HUES64 (cell line): ENCODE measurements at regions not wholly inside any gene's neighbourhood (a gene's known extent, or its start where the extent isn't known, plus 50 kb on each side); places are given as distances from the start of the nearest gene placed in this dataset.
"Not testable (repeated sequence)": the region's sequence is repeated elsewhere in the genome, so short reads cannot be mapped to it uniquely, and the experiment has no call there.

Experiments used
- H3K27ac ChIP-seq: 2 replicates; pipeline ENCODE4 v1.7.0; 2013; ENCODE audit warnings: low read depth, low read length, inconsistent platforms
- H3K27me3 ChIP-seq: 2 replicates; pipeline ENCODE4 v1.6.1; 2013; ENCODE audit warnings: mild to moderate bottlenecking, low read length; ENCODE audit not compliant: insufficient read depth
- H3K36me3 ChIP-seq: 2 replicates; pipeline ENCODE4 v1.6.1; 2013; ENCODE audit warnings: mild to moderate bottlenecking, low read length; ENCODE audit not compliant: insufficient read depth
- H3K4me1 ChIP-seq: 2 replicates; pipeline ENCODE4 v1.6.1; 2013; ENCODE audit warnings: mild to moderate bottlenecking, low read length, moderate library complexity; ENCODE audit not compliant: insufficient read depth
- H3K4me3 ChIP-seq: 2 replicates; pipeline ENCODE4 v1.5.1; 2013; ENCODE audit warnings: mild to moderate bottlenecking, low read length, moderate library complexity
- H3K9ac ChIP-seq: 2 replicates; pipeline ENCODE4 v1.6.1; 2013; ENCODE audit warnings: mild to moderate bottlenecking, low read depth, low read length
- H3K9me3 ChIP-seq: 2 replicates; pipeline ENCODE4 v1.6.1; 2013; ENCODE audit warnings: low read depth, low read length; ENCODE audit not compliant: insufficient read depth
- WGBS: fragments of 150-250, 120-280 bp; methylation state at CpG from one replicate; pipeline ENCODE4 v1.1.7; 2013; ENCODE audit warnings: missing lambda C conversion rate; 5-methylcytosine and 5-hydroxymethylcytosine counted together

DNA sequence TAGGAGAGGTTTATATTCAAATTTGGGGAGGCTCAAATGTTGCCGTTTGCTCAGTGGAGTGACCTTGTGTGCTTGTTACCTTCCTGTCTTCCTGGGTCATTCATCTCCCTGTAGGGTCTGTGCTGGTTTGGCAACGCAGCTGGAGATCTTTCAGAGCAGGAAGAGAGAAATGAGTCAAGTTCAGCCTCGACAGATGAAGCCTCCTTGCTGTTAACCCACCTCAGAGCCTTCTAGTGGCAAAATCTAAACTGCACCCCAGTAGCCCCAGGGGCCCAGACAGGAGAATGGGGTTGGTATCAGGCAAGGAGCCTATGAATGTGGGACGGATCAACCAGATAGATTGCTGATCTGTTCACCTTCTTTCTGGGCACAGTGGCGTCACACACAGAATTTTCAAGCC lies 999.3 kb downstream of the VRK1 start:
- no peak overlapping the region for H3K27ac ChIP-seq
- H3K4me1 ChIP-seq = no peaks in the 10 kb centered on the region
- no peak overlapping the region for H3K9ac ChIP-seq
- H3K36me3 ChIP-seq = no peaks in the 10 kb centered on the region
- no peaks in the 10 kb centered on the region for H3K27me3 ChIP-seq
- no peak overlapping the region for H3K4me3 ChIP-seq
- 89% methylated on average over 5 of the region's 5 CpGs for WGBS
- no peaks in the 10 kb centered on the region for H3K9me3 ChIP-seq

DNA sequence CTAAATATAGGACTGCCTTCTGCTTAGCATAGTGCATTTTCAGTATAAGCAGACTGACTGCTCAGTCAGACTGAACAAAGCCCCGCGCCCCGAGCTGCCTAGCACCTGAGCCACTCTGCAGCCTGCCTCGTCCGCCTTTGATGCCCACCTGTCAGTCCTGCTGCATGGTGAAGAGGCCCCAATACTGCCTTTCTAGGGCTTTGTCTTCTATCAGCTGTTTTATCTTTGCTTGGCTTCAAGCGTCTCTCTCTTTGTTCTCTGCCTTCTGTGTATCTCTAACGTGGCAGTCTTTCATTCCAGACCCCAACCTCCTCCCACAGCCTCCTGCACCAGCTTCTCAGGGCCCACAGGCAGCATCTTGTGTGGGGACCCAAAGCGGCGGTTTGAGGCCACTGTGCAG lies 1001.0 kb downstream of the VRK1 start:
- H3K4me3 ChIP-seq = no peak overlapping the region
- no peaks in the 10 kb centered on the region for H3K9me3 ChIP-seq
- no peaks in the 10 kb centered on the region for H3K27me3 ChIP-seq
- no peak overlapping the region for H3K9ac ChIP-seq
- no peak overlapping the region for H3K27ac ChIP-seq
- H3K4me1 ChIP-seq = no peaks in the 10 kb centered on the region
- H3K36me3 ChIP-seq = no peaks in the 10 kb centered on the region
- 93% methylated on average over 9 of the region's 9 CpGs for WGBS

DNA sequence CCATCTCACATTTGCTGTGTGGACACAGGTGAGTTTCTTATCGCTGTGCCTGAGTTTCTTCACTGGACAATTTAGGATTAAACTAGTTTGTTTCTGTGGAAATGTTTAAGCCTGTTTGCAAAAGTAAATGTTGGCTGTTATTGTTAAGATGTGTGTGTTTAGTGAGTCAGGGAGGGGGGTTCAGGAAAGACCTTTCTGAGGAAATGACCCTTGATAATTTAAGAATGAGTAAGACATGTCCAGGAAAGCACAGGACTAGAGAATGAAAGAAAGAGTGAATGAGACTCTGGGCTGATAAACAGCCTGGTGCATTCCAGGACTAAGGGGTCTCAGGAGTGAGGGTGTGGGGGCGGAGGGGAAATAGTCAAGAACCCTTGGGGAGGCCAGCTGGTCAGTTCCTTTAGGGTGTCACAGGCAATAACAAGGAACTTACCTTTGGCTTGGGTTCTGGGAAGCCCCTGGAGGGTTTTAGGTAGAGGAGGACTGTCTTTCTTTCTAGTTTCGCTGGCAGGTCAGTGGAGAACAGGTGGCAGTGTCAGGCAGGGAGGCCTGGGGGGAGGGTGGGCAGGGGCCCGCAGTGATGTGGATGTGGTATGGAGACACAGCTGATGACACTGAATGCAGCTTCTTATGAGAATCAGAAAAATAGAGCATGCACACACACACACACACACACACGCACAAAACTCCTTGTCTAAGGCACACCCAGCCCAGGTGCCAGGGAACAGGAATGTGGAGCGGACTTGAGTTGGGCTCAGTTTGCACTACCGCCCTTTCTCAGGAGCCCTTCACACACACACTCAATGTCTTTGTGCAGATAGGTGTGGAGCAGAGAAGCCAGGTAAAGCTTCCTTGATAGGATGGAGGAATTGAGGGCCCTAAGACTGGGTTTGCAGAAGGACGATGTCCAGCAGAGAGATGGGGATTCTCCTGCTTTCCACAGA lies 1005.5 kb downstream of the VRK1 start:
- Histone ChIP-seq H3K9me3 (no peaks in the 10 kb centered on the region), H3K27ac (no peak overlapping the region), H3K36me3 (no peaks in the 10 kb centered on the region), H3K9ac (no peak overlapping the region), H3K4me1 (no peaks in the 10 kb centered on the region), H3K27me3 (no peaks in the 10 kb centered on the region), H3K4me3 (no peak overlapping the region)
- WGBS = 95% methylated on average over 8 of the region's 8 CpGs

DNA sequence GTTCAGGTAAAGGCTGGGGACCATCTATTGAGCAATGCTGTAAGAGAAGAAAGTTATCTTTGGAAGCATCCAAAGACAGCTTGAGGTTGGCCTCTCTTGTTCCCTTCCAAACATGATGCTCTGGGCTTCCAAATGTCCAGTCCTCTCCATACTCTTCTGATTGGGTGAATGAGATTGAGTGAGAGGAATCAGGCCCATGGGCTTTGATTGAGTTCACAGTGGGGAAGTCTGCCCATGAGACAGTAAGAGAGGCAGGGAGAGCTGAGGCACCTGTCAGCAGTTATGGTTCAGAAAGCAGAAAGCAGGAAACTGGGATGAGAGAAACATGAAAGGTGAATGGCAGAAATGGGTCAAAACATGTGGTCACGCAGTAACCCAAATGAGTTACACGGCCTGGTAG lies 1006.9 kb downstream of the VRK1 start:
- Histone ChIP-seq H3K4me3 (no peak overlapping the region), H3K27ac (no peak overlapping the region), H3K27me3 (no peaks in the 10 kb centered on the region), H3K4me1 (no peaks in the 10 kb centered on the region), H3K36me3 (no peaks in the 10 kb centered on the region), H3K9me3 (no peaks in the 10 kb centered on the region), H3K9ac (no peak overlapping the region)
- WGBS = 88% methylated on average over 2 of the region's 2 CpGs

DNA sequence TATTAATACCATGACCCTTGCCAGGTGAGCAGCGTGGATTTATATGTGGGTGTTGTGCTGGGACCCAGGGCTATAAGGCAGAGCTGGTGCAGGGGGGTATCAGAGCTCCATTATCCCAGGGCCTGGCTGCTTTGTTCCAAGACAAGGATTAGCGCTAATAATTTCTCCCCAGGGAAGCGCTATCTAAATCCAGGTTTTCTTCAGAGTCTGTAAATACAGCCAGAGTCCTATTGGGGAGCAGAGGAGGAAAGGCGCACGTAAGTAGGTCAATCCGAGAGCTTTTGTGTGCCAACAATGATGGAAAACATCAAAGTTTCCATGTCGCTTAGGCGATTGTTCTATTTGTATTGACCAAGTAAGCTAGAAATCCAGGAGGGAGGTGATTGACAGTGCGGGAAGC lies 1009.7 kb downstream of the VRK1 start:
- H3K27ac ChIP-seq = no peak overlapping the region
- H3K4me1 ChIP-seq = no peaks in the 10 kb centered on the region
- no peak overlapping the region for H3K9ac ChIP-seq
- no peaks in the 10 kb centered on the region for H3K36me3 ChIP-seq
- H3K4me3 ChIP-seq = no peak overlapping the region
- no peaks in the 10 kb centered on the region for H3K9me3 ChIP-seq
- 93% methylated on average over 9 of the region's 9 CpGs for WGBS
- H3K27me3 ChIP-seq = no peaks in the 10 kb centered on the region

DNA sequence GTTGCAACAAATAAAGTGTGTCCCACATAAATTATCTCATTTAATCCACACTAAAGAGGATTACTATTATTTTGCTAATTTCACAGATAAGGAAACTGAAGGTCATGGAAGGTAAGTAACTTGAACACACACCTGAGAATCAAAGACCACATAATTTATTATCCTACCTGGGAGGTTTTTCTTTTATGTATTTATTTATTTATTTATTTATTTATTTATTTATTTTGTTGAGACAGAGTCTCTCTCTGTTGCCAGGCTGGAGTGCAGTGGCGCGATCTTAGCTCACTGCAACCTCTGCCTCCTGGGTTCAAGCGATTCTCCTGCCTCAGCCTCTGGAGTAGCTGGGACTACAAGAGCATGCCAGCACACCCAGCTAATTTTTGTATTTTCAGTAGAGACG lies 1011.4 kb downstream of the VRK1 start:
- not testable (repeated sequence) for H3K9ac ChIP-seq, H3K27me3 ChIP-seq, H3K4me1 ChIP-seq, H3K4me3 ChIP-seq, H3K9me3 ChIP-seq, H3K27ac ChIP-seq, H3K36me3 ChIP-seq
- 97% methylated on average over 4 of the region's 4 CpGs for WGBS

DNA sequence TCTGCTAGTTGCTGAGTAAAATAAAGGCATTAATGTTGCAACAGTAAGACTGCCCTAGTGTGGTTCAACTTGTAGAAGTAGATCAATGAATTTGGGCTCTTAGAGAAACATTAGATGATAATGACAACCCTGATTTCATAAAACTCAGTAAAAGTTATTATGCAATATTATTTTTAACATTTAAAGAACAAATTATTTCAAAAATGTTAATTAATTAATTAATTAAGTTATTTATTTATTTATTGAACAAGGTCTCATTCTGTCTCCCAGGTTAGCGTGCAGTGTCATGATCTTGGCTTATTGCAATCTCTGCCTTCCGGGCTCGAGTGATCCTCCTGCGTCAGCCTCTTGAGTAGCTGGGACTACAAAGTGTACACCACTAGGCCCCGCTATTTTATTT lies 1016.4 kb downstream of the VRK1 start:
- H3K27ac ChIP-seq = no peak overlapping the region
- no peak overlapping the region for H3K9ac ChIP-seq
- no peak overlapping the region for H3K4me3 ChIP-seq
- no peaks in the 10 kb centered on the region for H3K27me3 ChIP-seq
- no peaks in the 10 kb centered on the region for H3K4me1 ChIP-seq
- H3K9me3 ChIP-seq = no peaks in the 10 kb centered on the region
- H3K36me3 ChIP-seq = no peaks in the 10 kb centered on the region
- WGBS = over 99% methylated on average over 5 of the region's 5 CpGs

DNA sequence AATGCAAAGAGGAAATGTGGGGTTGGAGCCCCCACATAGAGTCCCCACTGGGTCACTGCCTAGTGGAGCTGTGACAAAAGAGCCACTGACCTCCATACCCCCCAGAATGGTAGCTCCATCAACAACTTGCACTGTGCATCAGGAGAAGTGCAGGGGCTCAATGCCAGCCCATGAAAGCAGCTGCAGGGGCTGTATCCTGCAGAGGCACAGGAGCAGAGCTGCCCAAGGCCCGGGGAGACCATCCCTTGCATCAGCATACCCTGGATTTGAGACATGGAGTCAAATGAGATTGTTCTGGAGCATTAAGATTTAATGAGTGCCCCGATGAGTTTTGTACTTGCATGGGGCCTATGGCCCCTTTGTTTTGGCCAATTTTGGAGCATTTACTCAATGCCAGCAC lies 1023.6 kb downstream of the VRK1 start:
- WGBS = 84% methylated on average over 2 of the region's 2 CpGs
- H3K27me3 ChIP-seq = no peaks in the 10 kb centered on the region
- H3K9me3 ChIP-seq = 0 out of 2 replicates have a peak, but pooled peaks cover 6% of the 10 kb centered on the region
- H3K4me1 ChIP-seq = no peaks in the 10 kb centered on the region
- H3K27ac ChIP-seq = no peak overlapping the region
- no peak overlapping the region for H3K9ac ChIP-seq
- no peak overlapping the region for H3K4me3 ChIP-seq
- no peaks in the 10 kb centered on the region for H3K36me3 ChIP-seq

DNA sequence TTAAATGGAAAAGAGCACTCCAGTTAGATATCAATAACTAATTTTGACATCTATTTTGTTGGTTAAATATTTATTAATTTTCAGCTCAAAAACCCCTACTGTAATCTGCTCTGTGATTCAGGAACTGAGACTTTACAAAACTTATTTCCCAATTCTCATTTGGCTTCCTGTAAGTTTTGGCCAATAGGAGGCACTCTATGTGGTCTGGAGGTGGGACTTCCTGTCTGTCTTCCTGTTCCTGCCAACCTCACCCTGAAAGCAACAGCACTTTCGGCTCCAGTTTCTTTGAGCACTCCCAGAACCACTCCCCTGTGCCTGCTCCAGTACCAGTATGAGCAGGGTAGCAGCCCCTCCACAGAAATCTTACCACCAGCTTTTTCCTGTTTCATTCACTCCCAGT lies 1027.0 kb downstream of the VRK1 start:
- H3K27ac ChIP-seq = no peak overlapping the region
- H3K27me3 ChIP-seq = no peaks in the 10 kb centered on the region
- H3K9ac ChIP-seq = no peak overlapping the region
- no peaks in the 10 kb centered on the region for H3K4me1 ChIP-seq
- 0% methylated on average over 1 of the region's 1 CpG for WGBS
- no peak overlapping the region for H3K4me3 ChIP-seq
- H3K9me3 ChIP-seq = 0 out of 2 replicates have a peak, but pooled peaks cover 6% of the 10 kb centered on the region
- no peaks in the 10 kb centered on the region for H3K36me3 ChIP-seq

DNA sequence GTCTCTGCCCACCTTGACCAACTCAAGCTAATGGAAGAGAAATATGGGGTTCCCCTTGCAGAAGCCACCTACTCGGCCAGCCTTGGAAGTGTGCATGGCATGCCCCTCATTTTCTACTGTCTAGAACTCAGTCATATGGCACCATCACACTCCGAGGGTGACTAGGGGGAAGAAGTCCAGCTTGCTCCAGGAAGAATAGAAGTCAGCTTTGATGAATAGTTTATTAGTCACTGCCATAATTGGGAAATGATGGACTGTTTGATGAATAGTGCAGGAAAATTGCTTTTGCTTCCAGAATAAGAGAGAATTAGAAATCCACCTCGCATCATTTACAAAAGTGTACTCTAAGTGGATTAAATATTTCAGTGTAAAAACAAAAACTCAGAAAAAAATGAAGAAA lies 1030.6 kb downstream of the VRK1 start:
- Histone ChIP-seq H3K27ac (no peak overlapping the region), H3K36me3 (no peaks in the 10 kb centered on the region), H3K4me3 (no peak overlapping the region), H3K4me1 (no peaks in the 10 kb centered on the region), H3K9ac (no peak overlapping the region), H3K9me3 (0 out of 2 replicates have a peak, but pooled peaks cover 6% of the 10 kb centered on the region), H3K27me3 (no peaks in the 10 kb centered on the region)
- 89% methylated on average over 2 of the region's 3 CpGs for WGBS

DNA sequence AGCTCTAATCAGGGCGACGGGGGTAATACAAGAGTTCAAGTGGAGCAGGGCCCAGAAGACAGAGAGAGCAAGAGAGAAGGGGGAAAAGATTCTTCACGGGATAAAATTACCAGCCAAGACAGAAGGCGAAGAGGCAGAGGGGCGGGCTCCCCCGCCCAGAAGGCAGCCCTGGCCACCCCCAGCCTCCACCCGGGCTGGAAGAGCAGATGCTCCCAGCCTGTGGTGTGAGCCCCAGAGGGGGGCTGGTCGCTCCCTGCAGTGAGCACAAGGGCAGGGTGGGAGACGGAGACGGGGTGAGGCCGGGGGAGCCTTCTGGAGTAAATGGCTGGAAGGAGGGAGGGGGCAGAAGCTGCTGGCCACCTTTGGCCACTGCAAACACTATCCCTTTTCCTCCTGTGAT lies 1035.6 kb downstream of the VRK1 start:
- no peaks in the 10 kb centered on the region for H3K9me3 ChIP-seq
- H3K27me3 ChIP-seq = no peaks in the 10 kb centered on the region
- no peak overlapping the region for H3K27ac ChIP-seq
- no peak overlapping the region for H3K9ac ChIP-seq
- WGBS = 85% methylated on average over 11 of the region's 11 CpGs
- no peaks in the 10 kb centered on the region for H3K36me3 ChIP-seq
- H3K4me1 ChIP-seq = no peaks in the 10 kb centered on the region
- H3K4me3 ChIP-seq = no peak overlapping the region
